PC-3 (cell line): ENCODE measurements at regions not wholly inside any gene's neighbourhood (a gene's known extent, or its start where the extent isn't known, plus 50 kb on each side); places are given as distances from the start of the nearest gene placed in this dataset.
A peak's percentile ranks its signal among the peaks of the same experiment; 100 is the strongest.

Experiments
- ATAC-seq: fragments of 200-7000 bp; cut with Tn5 transposase; 2 replicates; pipeline ENCODE4 v1.9.1; 2020; ENCODE audit warnings: mild to moderate bottlenecking, moderate library complexity
- BruUV-seq: library from RNA; stranded (reverse); fragments of 400-500 nt; replicated peaks from 2 replicates; lab custom pipeline; 2021; lab: Mats Ljungman, UMichigan
- CTCF ChIA-PET: fragments of 300-600 bp; sonication (Branson Sonifier 250); formaldehyde crosslinking; loops from one replicate; lab custom pipeline; 2022; ENCODE audit warnings: antibody characterized with exemption; lab: Charles Lee
- POLR2A ChIA-PET: fragments of 300-600 bp; sonication (Branson Sonifier 250); formaldehyde crosslinking; loops from one replicate; lab custom pipeline; 2022; ENCODE audit warnings: antibody characterized with exemption; ENCODE audit not compliant: unreplicated experiment; lab: Charles Lee
- DNase-seq: peaks from one replicate; pipeline ENCODE4 v3.0.0-alpha.2; 2015
- H2AFZ ChIP-seq: fragments of 300-600 bp; sonication (generic); 2 replicates; pipeline ENCODE4 v1.6.0; 2016; ENCODE audit warnings: antibody characterized with exemption, low read length
- H3F3A ChIP-seq: fragments of 300-600 bp; sonication (generic); one replicate; pipeline ENCODE4 v1.6.0; 2017; ENCODE audit warnings: antibody characterized with exemption, low read length, control low read depth, mild to moderate bottlenecking; ENCODE audit not compliant: unreplicated experiment
- H3K27ac ChIP-seq: fragments of 300-600 bp; sonication (generic); 2 replicates; pipeline ENCODE4 v1.5.1; 2016; ENCODE audit warnings: mild to moderate bottlenecking, low read length
- H3K27me3 ChIP-seq: fragments of 300-600 bp; sonication (generic); 2 replicates; pipeline ENCODE4 v1.6.1; 2016; ENCODE audit warnings: low read length, mixed read lengths
- H3K36me3 ChIP-seq: fragments of 300-600 bp; sonication (generic); 2 replicates; pipeline ENCODE4 v1.6.1; 2016; ENCODE audit warnings: low read depth, mixed run types, low read length, mixed read lengths
- H3K4me1 ChIP-seq: fragments of 300-600 bp; sonication (generic); 2 replicates; pipeline ENCODE4 v1.5.1; 2016; ENCODE audit warnings: low read length; ENCODE audit not compliant: insufficient read depth
- H3K4me2 ChIP-seq: fragments of 300-600 bp; sonication (generic); 2 replicates; pipeline ENCODE4 v1.6.0; 2016; ENCODE audit warnings: low read length
- H3K4me3 ChIP-seq: fragments of 300-600 bp; sonication (generic); 2 replicates; pipeline ENCODE4 v1.5.1; 2016; ENCODE audit warnings: mild to moderate bottlenecking, low read length, mixed read lengths
- H3K79me2 ChIP-seq: fragments of 300-600 bp; sonication (generic); 2 replicates; pipeline ENCODE4 v1.6.1; 2017; ENCODE audit warnings: low read length, mixed read lengths
- H3K9ac ChIP-seq: fragments of 300-600 bp; sonication (generic); 2 replicates; pipeline ENCODE4 v1.6.0; 2016; ENCODE audit warnings: mild to moderate bottlenecking, low read length
- H3K9me2 ChIP-seq: fragments of 300-600 bp; sonication (generic); replicated peaks from 2 replicates; pipeline ENCODE4 v1.6.1; 2016; ENCODE audit warnings: mixed run types, low read length, mixed read lengths
- H3K9me3 ChIP-seq: fragments of 300-600 bp; sonication (generic); 2 replicates; pipeline ENCODE4 v1.6.1; 2016; ENCODE audit warnings: low read length, mixed read lengths
- H4K20me1 ChIP-seq: fragments of 300-600 bp; sonication (generic); 2 replicates; pipeline ENCODE4 v1.6.1; 2016; ENCODE audit warnings: low read length, mixed read lengths
- CTCF ChIP-seq: fragments of 300-600 bp; sonication (generic); conservative IDR thresholded peaks from 2 replicates; pipeline ENCODE4 v1.5.1; 2017; ENCODE audit warnings: antibody characterized with exemption, low read depth, mild to moderate bottlenecking, low read length
- EZH2 ChIP-seq: fragments of 300-600 bp; sonication (generic); IDR thresholded peaks from one replicate; pipeline ENCODE4 v1.6.1; 2017; ENCODE audit warnings: antibody characterized with exemption, mild to moderate bottlenecking, low read length; ENCODE audit not compliant: unreplicated experiment
- EZH2phosphoT487 ChIP-seq: fragments of 300-600 bp; sonication (generic); IDR thresholded peaks from 2 replicates; pipeline ENCODE4 v1.6.1; 2018; ENCODE audit warnings: mild to moderate bottlenecking, antibody characterized with exemption, low read length, borderline replicate concordance
- intact Hi-C: fragments of 100-400 bp; cut with micrococcal nuclease; formaldehyde crosslinking; loops from 2 replicates; pipeline ENCODE4 v1.9.0; 2023

DNA sequence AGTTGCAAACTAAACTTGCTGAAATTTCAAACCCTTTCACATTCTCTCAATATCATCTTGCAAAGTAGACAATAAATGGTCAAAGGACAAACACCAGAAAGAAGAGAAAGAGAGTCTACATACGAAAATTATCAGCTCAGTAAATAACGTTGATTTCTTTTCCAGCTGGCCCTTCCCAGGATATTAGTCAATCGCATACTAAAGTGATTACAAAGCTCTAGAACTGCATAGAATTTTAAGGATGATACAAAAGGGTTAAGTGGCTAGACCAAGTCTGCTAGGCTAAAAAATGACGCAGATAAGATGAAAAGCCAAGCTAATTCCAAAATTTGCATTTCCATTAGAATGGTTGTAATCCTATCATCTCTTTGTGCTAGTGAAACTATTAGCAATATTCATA lies 405.7 kb downstream of the FBXO15 start:
- peaks cover 18% of the 10 kb centered on the region for H3K4me1 ChIP-seq
- BruUV-seq = no TSS peak
- H3K36me3 ChIP-seq = no peaks in the 10 kb centered on the region
- no peak for TF ChIP-seq EZH2
- TF ChIP-seq CTCF = no peak
- TF ChIP-seq EZH2phosphoT487 = no peak
- no peaks in the 10 kb centered on the region for H3K9me2 ChIP-seq
- H3K9ac ChIP-seq = no peak overlapping the region
- no peaks in the 10 kb centered on the region for H3K79me2 ChIP-seq
- ATAC-seq (peak; percentile 76), DNase-seq (peak; percentile 67)
- H3K27me3 ChIP-seq = no peaks in the 10 kb centered on the region
- H3K4me3 ChIP-seq = peak overlapping the region; percentile 39
- POLR2A ChIA-PET = interaction anchor here (0.6 kb wide), 1 partner anchor 161 kb away, joined by 4 read pairs; no protein-coding TSS in a partner anchor
- H3K4me2 ChIP-seq = peak overlapping the region; percentile 71
- H3K27ac ChIP-seq = 0 out of 2 replicates have a peak overlapping the region, but pooled peaks have one; percentile 7
- CTCF ChIA-PET = no interaction called here
- no peaks in the 10 kb centered on the region for H3F3A ChIP-seq
- H2AFZ ChIP-seq = peak overlapping the region; percentile 39; the same call in 1 of the 2 replicates
- no peaks in the 10 kb centered on the region for H3K9me3 ChIP-seq
- no peaks in the 10 kb centered on the region for H4K20me1 ChIP-seq
- intact Hi-C loops = no loop called here

GRCh38 chr18:73739098-73739497 lies 408.5 kb downstream of the FBXO15 start:
- Histone ChIP-seq H3F3A (no peaks in the 10 kb centered on the region), H3K4me3 (no peak overlapping the region), H3K27me3 (no peaks in the 10 kb centered on the region), H2AFZ (no peak overlapping the region), H3K9ac (no peak overlapping the region), H3K9me3 (no peaks in the 10 kb centered on the region), H3K36me3 (no peaks in the 10 kb centered on the region), H3K9me2 (no peaks in the 10 kb centered on the region), H3K27ac (no peak overlapping the region), H3K79me2 (no peaks in the 10 kb centered on the region), H4K20me1 (no peaks in the 10 kb centered on the region), H3K4me1 (peaks cover 18% of the 10 kb centered on the region), H3K4me2 (no peak overlapping the region)
- no TSS peak for BruUV-seq
- DNase-seq = peak; percentile 16
- ChIA-PET POLR2A (interaction anchor here (0.7 kb wide), 1 partner anchor 47 kb away, joined by 3 read pairs; no protein-coding TSS in a partner anchor), CTCF (no interaction called here)
- ATAC-seq = no peak
- TF ChIP-seq EZH2phosphoT487 = no peak
- no peak for TF ChIP-seq EZH2
- TF ChIP-seq CTCF = no peak
- intact Hi-C loops = no loop called here

- Histone ChIP-seq H3K27ac (no peak overlapping the region), H3K9me3 (no peaks in the 10 kb centered on the region), H3K9me2 (no peaks in the 10 kb centered on the region), H3K4me2 (no peak overlapping the region), H3K79me2 (no peaks in the 10 kb centered on the region), H3F3A (no peaks in the 10 kb centered on the region), H3K36me3 (no peaks in the 10 kb centered on the region), H3K4me1 (peaks cover 20% of the 10 kb centered on the region), H2AFZ (no peak overlapping the region), H3K4me3 (no peak overlapping the region), H3K9ac (no peak overlapping the region), H4K20me1 (no peaks in the 10 kb centered on the region), H3K27me3 (no peaks in the 10 kb centered on the region)
- DNase-seq = no peak
- no TSS peak for BruUV-seq
- CTCF ChIA-PET = no interaction called here
- no peak for ATAC-seq
- POLR2A ChIA-PET = no interaction called here
- intact Hi-C loops = no loop called here
- TF ChIP-seq EZH2phosphoT487 (no peak), CTCF (no peak), EZH2 (no peak)
Measured at GRCh38 chr18:73737990-73738389, 409.6 kb downstream of the FBXO15 start.
